Inflammatory macrophage treated with lipopolysaccharide for 1 hour (primary cell): ENCODE measurements at regions not wholly inside any gene's neighbourhood (a gene's known extent, or its start where the extent isn't known, plus 50 kb on each side); places are given as distances from the start of the nearest gene placed in this dataset.
"Not testable (repeated sequence)": the region's sequence is repeated elsewhere in the genome, so short reads cannot be mapped to it uniquely, and the experiment has no call there.

Experiments
- DNase-seq, 2 donors: peaks; one replicate each; pipeline ENCODE4 v3.0.0-alpha.2; 2020 to 2022

GRCh38 chr21:41584603-41585176 lies 76.7 kb upstream of the TMPRSS2 start:
- DNase-seq, result no peak

GRCh38 chr21:41583274-41583790 lies 75.4 kb upstream of the TMPRSS2 start:
- no peak for DNase-seq

- no peak for DNase-seq
These were observed 74.9 kb upstream of the TMPRSS2 start for GRCh38 chr21:41582866-41583265.

- no peak for DNase-seq
These were observed 74.4 kb upstream of the TMPRSS2 start for GRCh38 chr21:41582298-41582840.

GRCh38 chr21:41581592-41582228 lies 73.8 kb upstream of the TMPRSS2 start:
- DNase-seq, result no peak

- DNase-seq, result no peak
These were observed 73.0 kb upstream of the TMPRSS2 start for GRCh38 chr21:41580758-41581554.

GRCh38 chr21:41579692-41580091 lies 71.7 kb upstream of the TMPRSS2 start:
- DNase-seq, result no peak

GRCh38 chr21:41578716-41579115 lies 70.8 kb upstream of the TMPRSS2 start:
- peak in 1 of 2 donors; percentile 34 for DNase-seq

- no peak for DNase-seq
These were observed 70.1 kb upstream of the TMPRSS2 start for GRCh38 chr21:41578083-41578482.

GRCh38 chr21:41576013-41576615 lies 68.2 kb upstream of the TMPRSS2 start:
- no peak for DNase-seq

GRCh38 chr21:41573902-41574690 lies 66.1 kb upstream of the TMPRSS2 start:
- no peak for DNase-seq

GRCh38 chr21:41571938-41572510 lies 64.1 kb upstream of the TMPRSS2 start:
- DNase-seq, result no peak

- no peak for DNase-seq
These were observed 62.9 kb upstream of the TMPRSS2 start for GRCh38 chr21:41570791-41571355.

GRCh38 chr21:41568606-41569385 lies 60.8 kb upstream of the TMPRSS2 start:
- no peak for DNase-seq

GRCh38 chr21:41567901-41568510 lies 60.0 kb upstream of the TMPRSS2 start:
- no peak for DNase-seq

GRCh38 chr21:41567237-41567636 lies 59.3 kb upstream of the TMPRSS2 start:
- DNase-seq, result not testable (repeated sequence)

- no peak for DNase-seq
These were observed 58.6 kb upstream of the TMPRSS2 start for GRCh38 chr21:41566500-41567014.

- no peak for DNase-seq
These were observed 57.6 kb upstream of the TMPRSS2 start for GRCh38 chr21:41565550-41565949.

GRCh38 chr21:41564871-41565274 lies 56.9 kb upstream of the TMPRSS2 start:
- no peak for DNase-seq
